ENCODE measurements at regions not wholly inside any gene's neighbourhood (a gene's known extent, or its start where the extent isn't known, plus 50 kb on each side); places are given as distances from the start of the nearest gene placed in this dataset.

DNA sequence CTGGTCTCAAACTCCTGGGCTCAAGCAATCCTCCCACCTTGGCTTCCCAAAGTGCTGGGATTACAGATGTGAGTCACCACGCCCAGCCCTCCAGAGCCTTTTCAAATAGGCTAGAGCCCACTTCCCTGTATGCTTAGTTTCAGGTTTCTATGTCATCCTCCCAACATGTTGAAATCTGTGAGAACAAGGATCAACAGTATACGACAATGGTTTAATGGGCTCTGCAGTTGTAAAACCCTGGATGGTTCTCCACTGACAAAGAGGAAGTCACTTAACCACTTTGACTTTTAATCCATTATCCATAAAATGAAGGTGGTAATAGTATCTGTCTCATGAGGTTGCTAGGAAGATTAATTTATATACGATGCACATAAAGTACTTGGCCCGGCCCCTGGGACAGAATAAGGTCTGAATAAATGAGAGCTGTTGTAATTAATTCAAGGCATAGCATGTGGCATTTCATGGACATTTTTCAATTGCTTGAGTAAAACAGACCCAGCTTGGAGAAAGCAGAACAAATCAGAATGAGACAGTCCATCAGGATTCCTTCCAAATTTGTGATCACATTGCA is 113.9 kb upstream of the ZNF648 start:
- TF ChIP-seq, protein P1, sequence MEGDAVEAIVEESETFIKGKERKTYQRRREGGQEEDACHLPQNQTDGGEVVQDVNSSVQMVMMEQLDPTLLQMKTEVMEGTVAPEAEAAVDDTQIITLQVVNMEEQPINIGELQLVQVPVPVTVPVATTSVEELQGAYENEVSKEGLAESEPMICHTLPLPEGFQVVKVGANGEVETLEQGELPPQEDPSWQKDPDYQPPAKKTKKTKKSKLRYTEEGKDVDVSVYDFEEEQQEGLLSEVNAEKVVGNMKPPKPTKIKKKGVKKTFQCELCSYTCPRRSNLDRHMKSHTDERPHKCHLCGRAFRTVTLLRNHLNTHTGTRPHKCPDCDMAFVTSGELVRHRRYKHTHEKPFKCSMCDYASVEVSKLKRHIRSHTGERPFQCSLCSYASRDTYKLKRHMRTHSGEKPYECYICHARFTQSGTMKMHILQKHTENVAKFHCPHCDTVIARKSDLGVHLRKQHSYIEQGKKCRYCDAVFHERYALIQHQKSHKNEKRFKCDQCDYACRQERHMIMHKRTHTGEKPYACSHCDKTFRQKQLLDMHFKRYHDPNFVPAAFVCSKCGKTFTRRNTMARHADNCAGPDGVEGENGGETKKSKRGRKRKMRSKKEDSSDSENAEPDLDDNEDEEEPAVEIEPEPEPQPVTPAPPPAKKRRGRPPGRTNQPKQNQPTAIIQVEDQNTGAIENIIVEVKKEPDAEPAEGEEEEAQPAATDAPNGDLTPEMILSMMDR (conservative IDR thresholded peaks at IDR 0.05), result no peak
- no peak for TF ChIP-seq ZFX (IDR thresholded peaks at IDR 0.05)
